ENCODE measurements at regions not wholly inside any gene's neighbourhood (a gene's known extent, or its start where the extent isn't known, plus 50 kb on each side); places are given as distances from the start of the nearest gene placed in this dataset.

- TF ChIP-seq CTCF (conservative IDR thresholded peaks at IDR 0.05 in 1 of 2, IDR thresholded peaks at IDR 0.05 in 1 of 2; ENCODE audit: extremely low read depth in 1 of 2, insufficient read depth in 1 of 2, low read depth in 1 of 2, low read length in 2 of 2) (no peak), EZH2 (IDR thresholded peaks at IDR 0.05; ENCODE audit: borderline replicate concordance, low read length) (no peak)
These were observed 461.4 kb downstream of the NSUN3 start for GRCh38 chr3:94524102-94524919.

Data from mammary epithelial cell (primary cell).